T-helper 22 cell (primary cell): ENCODE measurements at regions not wholly inside any gene's neighbourhood (a gene's known extent, or its start where the extent isn't known, plus 50 kb on each side); places are given as distances from the start of the nearest gene placed in this dataset.
"Not testable (repeated sequence)": the region's sequence is repeated elsewhere in the genome, so short reads cannot be mapped to it uniquely, and the experiment has no call there.

Source experiments
- DNase-seq: peaks from one replicate; pipeline ENCODE4 v3.0.0-alpha.2; 2020; ENCODE audit warnings: low read depth

GRCh38 chr2:8587920-8588830 is 93.7 kb upstream of the ID2 start:
- no peak for DNase-seq

GRCh38 chr2:8588831-8589191 is 93.0 kb upstream of the ID2 start:
- DNase-seq: no peak

- DNase-seq: no peak
These were observed 92.1 kb upstream of the ID2 start for GRCh38 chr2:8589721-8590120.

- no peak for DNase-seq
These were observed 90.9 kb upstream of the ID2 start for GRCh38 chr2:8590938-8591337.

GRCh38 chr2:8592736-8593135 is 89.1 kb upstream of the ID2 start:
- no peak for DNase-seq

- no peak for DNase-seq
These were observed 88.6 kb upstream of the ID2 start for GRCh38 chr2:8593243-8593642.

GRCh38 chr2:8594731-8595427 is 87.0 kb upstream of the ID2 start:
- DNase-seq: no peak

- no peak for DNase-seq
These were observed 86.4 kb upstream of the ID2 start for GRCh38 chr2:8595428-8595805.

- no peak for DNase-seq
These were observed 85.8 kb upstream of the ID2 start for GRCh38 chr2:8595811-8596600.

GRCh38 chr2:8597094-8597493 is 84.8 kb upstream of the ID2 start:
- no peak for DNase-seq

- no peak for DNase-seq
These were observed 84.2 kb upstream of the ID2 start for GRCh38 chr2:8597559-8598225.

GRCh38 chr2:8598295-8599165 is 83.3 kb upstream of the ID2 start:
- no peak for DNase-seq

GRCh38 chr2:8599421-8600242 is 82.2 kb upstream of the ID2 start:
- DNase-seq: no peak

GRCh38 chr2:8600456-8600855 is 81.4 kb upstream of the ID2 start:
- no peak for DNase-seq

GRCh38 chr2:8602809-8603208 is 79.0 kb upstream of the ID2 start:
- no peak for DNase-seq

GRCh38 chr2:8603356-8603755 is 78.5 kb upstream of the ID2 start:
- not testable (repeated sequence) for DNase-seq

- no peak for DNase-seq
These were observed 77.6 kb upstream of the ID2 start for GRCh38 chr2:8604262-8604661.

GRCh38 chr2:8605351-8606065 is 76.3 kb upstream of the ID2 start:
- no peak for DNase-seq

- DNase-seq: no peak
These were observed 75.6 kb upstream of the ID2 start for GRCh38 chr2:8606226-8606625.
